ENCODE measurements at regions not wholly inside any gene's neighbourhood (a gene's known extent, or its start where the extent isn't known, plus 50 kb on each side); places are given as distances from the start of the nearest gene placed in this dataset.

DNA sequence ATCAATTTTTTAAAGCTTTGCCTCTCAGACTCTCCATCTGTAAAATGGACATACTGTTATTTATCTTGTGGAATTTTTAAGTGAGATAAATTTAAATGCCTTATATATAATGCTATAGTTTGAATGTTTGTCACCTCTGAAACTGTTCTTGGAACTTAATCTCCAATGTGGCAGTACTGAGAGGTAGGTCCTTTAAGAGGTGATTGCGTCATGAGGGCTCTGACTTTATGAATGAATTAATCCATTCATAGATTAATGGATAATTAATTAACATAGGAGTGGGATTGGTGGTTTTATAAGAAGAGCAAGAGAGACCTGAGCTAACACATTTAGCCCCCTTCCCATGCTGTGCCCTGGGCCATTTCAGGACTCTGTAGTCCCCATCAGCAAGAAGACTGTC lies 326.3 kb upstream of the TSHZ2 start:
- TF ChIP-seq POLR2A (IDR thresholded peaks at IDR 0.05) (no peak), CTCF (IDR thresholded peaks at IDR 0.05 in 8 of 11, conservative IDR thresholded peaks at IDR 0.05 in 3 of 11) (no peak), POLR2AphosphoS5 (IDR thresholded peaks at IDR 0.05) (no peak)
- intact Hi-C loops (cut with DNase I; ENCODE audit: low total_unique reads) = no loop called here
- Histone ChIP-seq H3K27me3 (replicated peaks in 1 of 7) (no peaks in the 10 kb centered on the region), H3K4me3 (no peak overlapping the region), H3K36me3 (no peaks in the 10 kb centered on the region), H3K27ac (no peak overlapping the region), H3K9me3 (no peaks in the 10 kb centered on the region), H3K4me1 (no peaks in the 10 kb centered on the region)
- 83 to 95% (median 92%) methylated on average over 1 of the region's 1 CpG for WGBS, 5 donors
- DNase-seq = no peak

DNA sequence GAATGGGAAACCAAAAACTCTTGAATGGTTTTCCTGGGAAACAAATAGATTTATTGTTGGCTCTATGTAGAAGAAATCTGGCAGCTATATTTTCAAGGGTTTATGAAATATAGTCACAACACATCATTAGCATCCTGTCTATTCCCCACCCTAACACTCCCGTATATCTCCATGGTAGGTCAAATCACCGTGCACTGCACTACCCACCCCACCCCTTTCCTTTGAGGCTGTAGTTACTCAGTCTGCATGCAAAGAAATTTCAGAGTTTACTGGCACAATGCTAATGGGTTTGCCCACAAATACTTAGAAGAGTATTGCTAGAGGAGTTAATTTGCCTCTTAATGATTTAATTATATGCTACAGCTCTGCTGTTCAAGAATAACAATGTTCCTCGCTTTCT lies 329.1 kb upstream of the TSHZ2 start:
- intact Hi-C loops (cut with DNase I; ENCODE audit: low total_unique reads) = no loop called here
- 83 to 92% (median 89%) methylated on average over 3 of the region's 3 CpGs for WGBS, 5 donors
- Histone ChIP-seq H3K4me1 (no peaks in the 10 kb centered on the region), H3K4me3 (no peak overlapping the region), H3K36me3 (no peaks in the 10 kb centered on the region), H3K9me3 (no peaks in the 10 kb centered on the region), H3K27me3 (replicated peaks in 1 of 7) (no peaks in the 10 kb centered on the region), H3K27ac (no peak overlapping the region)
- TF ChIP-seq POLR2AphosphoS5 (IDR thresholded peaks at IDR 0.05) (no peak), POLR2A (IDR thresholded peaks at IDR 0.05) (no peak), CTCF (IDR thresholded peaks at IDR 0.05 in 8 of 11, conservative IDR thresholded peaks at IDR 0.05 in 3 of 11) (no peak)
- DNase-seq = no peak

DNA sequence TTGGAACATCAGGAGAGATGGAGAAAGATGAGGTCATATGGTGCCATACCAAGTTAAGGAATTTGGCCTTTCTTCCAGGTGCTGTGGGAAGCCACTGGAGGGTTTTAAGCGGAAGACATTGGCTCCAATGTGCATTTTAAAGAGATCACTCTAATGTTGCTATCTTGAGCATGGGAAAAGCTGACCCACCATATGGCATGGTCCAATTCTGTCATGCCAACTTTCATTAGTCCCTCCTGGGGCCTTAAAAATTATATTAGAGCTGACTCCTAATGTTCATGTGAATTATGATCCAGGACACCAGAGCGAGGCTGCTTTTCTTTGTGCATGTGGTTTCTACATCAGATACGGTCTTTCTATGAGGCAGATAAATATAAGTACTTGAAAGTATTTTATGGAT lies 335.0 kb upstream of the TSHZ2 start:
- TF ChIP-seq POLR2AphosphoS5 (IDR thresholded peaks at IDR 0.05) (no peak), CTCF (IDR thresholded peaks at IDR 0.05 in 8 of 11, conservative IDR thresholded peaks at IDR 0.05 in 3 of 11) (no peak), POLR2A (IDR thresholded peaks at IDR 0.05) (no peak)
- DNase-seq = no peak
- Histone ChIP-seq H3K4me1 (no peaks in the 10 kb centered on the region), H3K9me3 (no peaks in the 10 kb centered on the region), H3K27ac (no peak overlapping the region), H3K4me3 (no peak overlapping the region), H3K36me3 (no peaks in the 10 kb centered on the region), H3K27me3 (replicated peaks in 1 of 7) (no peaks in the 10 kb centered on the region)
- WGBS, 5 donors = 83 to 96% (median 91%) methylated on average over 3 of the region's 3 CpGs
- intact Hi-C loops (cut with DNase I; ENCODE audit: low total_unique reads) = no loop called here

DNA sequence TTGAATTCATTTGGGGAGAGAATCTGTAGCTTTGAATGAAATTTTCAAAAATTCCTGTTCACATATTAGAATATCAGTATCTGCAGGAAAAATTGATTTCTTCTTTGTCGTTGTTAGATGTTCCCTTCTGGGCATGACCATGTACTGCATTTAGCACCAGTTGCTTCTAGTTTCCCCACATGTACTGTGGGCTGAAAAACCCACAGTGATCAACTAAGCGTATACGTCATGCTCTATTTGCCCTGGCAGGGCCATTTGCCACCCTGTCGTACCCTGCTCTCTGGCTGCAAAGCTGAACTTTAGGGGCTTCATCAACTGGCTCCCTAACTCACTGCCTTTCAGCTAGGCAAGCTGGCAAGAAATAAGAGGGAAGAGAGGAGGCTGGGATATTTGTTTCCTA lies 340.7 kb upstream of the TSHZ2 start:
- intact Hi-C loops (cut with DNase I; ENCODE audit: low total_unique reads) = no loop called here
- H3K4me3 ChIP-seq = no peak overlapping the region
- H3K9me3 ChIP-seq = peaks cover 0 to 7% (median 6%) of the 10 kb centered on the region in 8 donors
- no peak overlapping the region for H3K27ac ChIP-seq
- no peaks in the 10 kb centered on the region for H3K27me3 ChIP-seq (replicated peaks in 1 of 7)
- no peaks in the 10 kb centered on the region for H3K36me3 ChIP-seq
- TF ChIP-seq POLR2A (IDR thresholded peaks at IDR 0.05) (no peak), CTCF (IDR thresholded peaks at IDR 0.05 in 8 of 11, conservative IDR thresholded peaks at IDR 0.05 in 3 of 11) (no peak), POLR2AphosphoS5 (IDR thresholded peaks at IDR 0.05) (no peak)
- no peaks in the 10 kb centered on the region for H3K4me1 ChIP-seq
- no peak for DNase-seq
- 81 to 92% (median 91%) methylated on average over 4 of the region's 4 CpGs for WGBS, 5 donors

All from spleen (tissue), 11 donors.